GM21367 (cell line): ENCODE measurements at regions not wholly inside any gene's neighbourhood (a gene's known extent, or its start where the extent isn't known, plus 50 kb on each side); places are given as distances from the start of the nearest gene placed in this dataset.

Experiments used
- ATAC-seq: cut with Tn5 transposase; IDR thresholded peaks from one replicate; pipeline ENCODE4 v1.9.1; 2021; ENCODE audit not compliant: unreplicated experiment

DNA sequence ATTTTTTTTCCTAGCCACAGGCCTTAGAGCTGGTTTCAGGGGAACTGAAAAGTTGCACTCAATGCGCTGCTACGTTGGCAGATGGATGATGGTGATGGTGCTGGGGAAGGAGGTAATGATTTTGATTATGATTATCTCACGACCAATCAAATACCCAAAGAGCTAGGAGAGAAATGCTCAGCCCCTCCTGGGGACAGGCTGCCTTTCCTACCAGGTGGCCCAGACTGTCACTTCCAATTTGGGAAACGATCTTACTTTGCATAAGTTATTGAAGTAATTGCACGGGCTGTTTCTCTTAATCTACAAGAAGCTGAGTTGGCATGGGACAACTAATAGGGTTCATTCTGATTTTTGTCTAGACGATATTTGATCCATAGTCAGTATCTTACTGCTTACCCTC, 379.7 kb upstream of the EEF2KMT start:
- ATAC-seq: no peak

DNA sequence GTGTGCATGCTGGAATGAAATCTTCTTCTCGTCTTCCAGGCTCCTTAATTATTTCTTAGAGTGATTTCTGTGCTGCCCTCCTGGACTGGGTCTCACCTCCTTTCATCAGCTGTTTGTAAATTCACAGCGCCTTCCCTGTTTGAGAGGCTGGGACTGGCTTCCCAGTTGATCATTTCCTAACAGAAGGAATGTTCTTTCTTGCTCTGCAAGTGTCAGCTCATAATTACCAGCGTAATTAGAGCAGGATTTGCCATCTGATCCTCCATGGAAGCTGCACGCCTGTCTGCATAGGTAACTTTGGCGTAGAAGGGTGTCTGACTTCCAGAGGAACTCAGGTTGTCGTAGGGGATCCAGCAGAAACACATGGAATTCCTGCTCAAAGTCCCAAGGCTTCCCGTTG, 375.0 kb upstream of the EEF2KMT start:
- ATAC-seq: no peak

- no peak for ATAC-seq
Observed at GRCh38 chr16:5468488-5468887, 370.9 kb upstream of the EEF2KMT start.

DNA sequence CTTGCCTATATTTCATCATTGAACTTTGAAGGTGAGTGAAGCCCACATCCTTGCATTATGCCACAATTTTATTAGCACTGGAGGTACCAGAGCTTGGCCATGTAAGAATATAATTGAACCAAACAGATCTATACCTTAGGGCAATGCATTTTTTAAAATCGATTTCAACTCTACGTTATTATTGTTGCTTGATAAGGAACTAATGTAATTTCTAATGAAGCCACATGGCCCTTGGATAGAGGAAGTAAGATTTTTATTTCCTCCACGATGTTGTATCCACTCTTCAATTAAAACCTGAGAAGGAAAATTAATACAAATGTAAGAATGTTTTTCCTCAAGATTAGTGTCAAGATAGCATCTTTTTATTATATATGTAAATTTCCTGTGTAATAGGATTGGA, 370.0 kb upstream of the EEF2KMT start:
- no peak for ATAC-seq

- ATAC-seq: no peak
Observed at GRCh38 chr16:5466551-5466950, 369.0 kb upstream of the EEF2KMT start.

DNA sequence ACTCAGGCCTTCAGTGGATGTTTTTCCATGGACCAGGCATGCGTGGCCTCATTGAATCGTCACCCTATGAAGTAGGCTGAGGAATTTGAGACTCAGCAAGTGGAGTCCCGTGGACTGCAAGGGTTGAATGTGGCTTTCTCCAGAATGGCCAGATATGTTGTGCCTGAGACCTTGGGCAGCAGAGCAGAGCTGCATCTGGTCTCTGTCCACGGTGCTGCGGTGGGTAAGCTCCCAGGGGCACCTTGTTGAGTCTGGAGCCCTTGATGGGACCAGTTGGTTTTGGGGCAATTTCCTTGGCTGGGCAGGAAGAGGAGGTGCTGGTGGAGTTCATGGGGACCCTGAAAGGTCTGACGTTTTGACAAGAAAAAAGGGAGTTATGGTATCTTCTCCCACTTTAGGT, 368.1 kb upstream of the EEF2KMT start:
- no peak for ATAC-seq

DNA sequence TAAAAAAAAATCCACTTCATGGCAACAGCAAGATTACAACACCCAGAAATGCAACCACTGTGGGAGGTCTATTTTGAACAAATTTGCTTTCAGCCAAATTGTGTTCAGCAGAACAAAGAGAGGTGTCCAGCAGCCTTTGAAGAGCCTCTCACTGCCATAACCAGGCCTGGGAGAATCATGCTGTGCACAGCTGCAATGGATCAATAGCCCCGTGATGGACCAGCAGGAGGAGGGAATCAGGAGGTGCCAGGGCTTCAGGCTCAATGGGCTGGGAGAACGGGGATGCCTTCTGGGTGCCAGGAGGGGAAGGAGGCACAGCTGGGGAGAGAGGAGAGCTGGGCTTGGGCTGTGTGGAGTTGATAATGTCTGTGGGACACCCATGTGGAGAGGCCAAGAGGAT, 366.2 kb upstream of the EEF2KMT start:
- ATAC-seq: no peak

DNA sequence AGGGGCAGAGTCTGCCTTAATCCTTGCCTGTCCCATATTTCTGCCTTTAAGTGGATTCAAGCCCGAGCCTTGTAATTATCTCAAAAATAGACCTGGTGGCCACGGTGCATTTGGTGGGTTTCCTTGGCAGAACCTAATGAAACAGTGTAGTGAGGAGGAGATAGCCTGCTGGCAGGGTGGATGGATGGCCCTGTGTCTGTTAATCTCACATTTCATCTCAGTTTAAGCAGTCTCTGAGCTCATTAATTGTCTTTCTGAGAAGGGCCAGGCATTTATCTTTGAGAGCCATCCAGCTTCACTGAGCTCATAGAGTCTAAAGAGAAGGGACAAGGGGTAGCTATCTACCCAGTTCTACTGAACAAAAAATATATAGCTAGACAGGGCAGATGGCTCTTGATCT, 364.0 kb upstream of the EEF2KMT start:
- no peak for ATAC-seq

DNA sequence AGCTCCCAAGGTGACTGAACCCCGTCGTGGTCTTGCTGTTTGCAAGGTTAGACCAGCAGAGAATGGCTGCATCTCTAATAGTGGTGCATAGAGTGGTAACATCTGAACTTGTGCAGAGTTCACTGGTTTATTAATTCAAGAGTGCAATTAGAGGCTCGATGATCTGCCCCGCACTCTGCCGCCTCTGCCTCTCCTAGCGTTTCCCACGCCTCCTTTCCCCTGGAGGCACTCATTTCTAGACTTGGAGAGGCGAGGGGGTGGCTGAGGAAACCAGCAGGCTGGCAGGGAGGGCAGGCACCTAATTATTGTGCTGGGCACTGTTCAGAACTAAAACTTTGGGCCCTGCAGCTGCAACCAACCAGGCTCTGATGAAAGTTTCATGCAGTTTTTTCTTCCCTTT, 363.5 kb upstream of the EEF2KMT start:
- ATAC-seq: no peak

- no peak for ATAC-seq
Observed at GRCh38 chr16:5460701-5461100, 363.1 kb upstream of the EEF2KMT start.

- no peak for ATAC-seq
Observed at GRCh38 chr16:5459863-5460262, 362.3 kb upstream of the EEF2KMT start.

DNA sequence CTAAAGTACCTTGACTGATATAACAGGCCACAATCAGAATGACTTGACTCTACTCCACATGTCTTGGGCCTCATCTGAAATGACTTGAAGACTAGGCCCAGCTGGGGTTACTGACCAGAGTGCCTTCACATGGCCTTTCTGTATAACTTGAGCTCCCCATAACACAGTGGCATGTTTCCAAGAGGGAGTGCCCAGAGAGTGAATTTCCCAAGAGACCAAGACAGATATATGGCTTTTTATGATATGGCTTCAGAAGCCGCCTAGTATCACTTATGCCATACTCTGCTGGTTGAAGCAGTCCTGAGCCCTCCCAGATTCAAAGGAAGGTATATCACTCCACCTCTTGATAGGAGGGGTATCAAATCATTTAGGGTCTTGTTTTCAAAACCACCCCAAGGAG, 357.5 kb upstream of the EEF2KMT start:
- no peak for ATAC-seq

GRCh38 chr16:5454349-5454748, 356.8 kb upstream of the EEF2KMT start:
- ATAC-seq: no peak

DNA sequence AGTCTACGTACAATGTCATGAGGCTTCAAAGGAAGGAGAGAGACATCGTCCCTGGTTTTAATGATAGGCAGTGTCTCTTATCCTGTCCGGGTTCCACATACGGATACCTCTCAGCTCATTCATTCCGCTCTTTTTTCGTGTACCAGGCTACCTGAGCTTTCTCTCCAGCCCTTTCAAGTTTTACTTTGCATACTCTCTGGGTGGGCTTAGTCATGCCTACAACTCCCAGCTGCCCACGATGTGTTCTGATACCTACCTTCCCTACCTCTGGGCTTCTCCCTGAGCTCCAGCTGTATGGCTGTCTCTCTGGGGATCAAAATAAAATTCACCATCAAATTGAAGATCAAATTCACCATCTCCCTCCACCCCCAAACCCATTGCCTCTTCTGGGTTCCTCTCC, 354.0 kb upstream of the EEF2KMT start:
- no peak for ATAC-seq

GRCh38 chr16:5450409-5451104, 353.0 kb upstream of the EEF2KMT start:
- ATAC-seq: no peak

DNA sequence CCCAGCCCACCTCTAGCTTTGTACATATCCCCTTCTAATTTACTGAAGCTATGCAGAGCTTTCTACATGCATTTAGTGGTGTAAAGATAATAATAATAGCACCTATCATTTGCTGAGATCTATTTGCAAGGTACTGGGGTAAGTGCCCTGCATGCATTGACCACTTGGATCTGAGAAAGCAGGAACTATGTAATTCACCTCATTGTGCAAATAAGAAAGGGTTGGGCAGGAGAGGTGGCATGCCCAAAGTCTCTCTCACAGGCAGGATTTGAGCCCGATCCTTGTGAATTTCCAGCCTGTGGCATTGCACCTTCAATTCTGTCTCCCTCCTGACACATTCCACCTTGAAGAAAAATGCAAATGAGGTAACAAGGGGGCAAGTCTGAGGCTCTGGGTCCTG, 352.3 kb upstream of the EEF2KMT start:
- ATAC-seq: no peak

GRCh38 chr16:5448798-5449197, 351.2 kb upstream of the EEF2KMT start:
- ATAC-seq: no peak

DNA sequence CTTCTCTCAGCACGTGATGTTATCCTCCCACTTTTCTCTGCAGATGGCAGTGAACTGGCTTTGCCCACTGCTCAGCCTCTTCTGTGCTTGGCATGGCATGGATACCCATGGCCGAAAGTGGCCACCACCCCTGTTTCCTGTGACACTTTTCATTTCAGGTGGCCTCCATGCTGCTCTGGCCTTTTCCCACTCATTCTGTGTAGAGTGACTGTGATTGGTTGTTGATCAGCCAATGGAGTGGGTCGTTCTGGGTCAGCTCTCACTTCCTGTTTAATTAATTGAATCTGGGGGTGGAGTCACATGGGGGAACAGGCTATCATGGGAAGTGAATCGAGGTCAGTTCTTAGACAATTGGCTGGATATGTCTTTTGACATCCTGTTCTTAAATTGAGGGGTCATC, 350.1 kb upstream of the EEF2KMT start:
- ATAC-seq: no peak

GRCh38 chr16:5446623-5447240, 349.1 kb upstream of the EEF2KMT start:
- no peak for ATAC-seq

GRCh38 chr16:5444189-5444588, 346.6 kb upstream of the EEF2KMT start:
- ATAC-seq: no peak

DNA sequence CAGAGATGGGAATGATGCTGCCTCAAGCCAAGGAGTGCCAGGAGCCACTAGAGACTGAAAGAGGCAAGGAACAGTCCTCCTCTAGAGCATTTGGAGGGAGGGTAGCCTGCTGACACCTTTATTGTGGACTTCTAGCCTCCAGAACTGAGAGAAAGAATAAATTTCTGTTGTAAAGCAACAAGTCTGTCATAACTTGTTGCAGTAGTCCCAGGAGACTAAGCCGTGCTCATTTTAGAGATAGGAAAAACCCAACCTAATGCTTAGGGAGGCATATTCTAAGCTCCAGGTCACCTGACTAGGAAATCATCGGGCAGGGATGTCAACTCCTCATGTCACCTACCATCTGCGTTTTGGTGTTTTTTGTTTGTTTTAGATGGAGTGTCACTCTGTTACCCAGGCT, 345.4 kb upstream of the EEF2KMT start:
- no peak for ATAC-seq

DNA sequence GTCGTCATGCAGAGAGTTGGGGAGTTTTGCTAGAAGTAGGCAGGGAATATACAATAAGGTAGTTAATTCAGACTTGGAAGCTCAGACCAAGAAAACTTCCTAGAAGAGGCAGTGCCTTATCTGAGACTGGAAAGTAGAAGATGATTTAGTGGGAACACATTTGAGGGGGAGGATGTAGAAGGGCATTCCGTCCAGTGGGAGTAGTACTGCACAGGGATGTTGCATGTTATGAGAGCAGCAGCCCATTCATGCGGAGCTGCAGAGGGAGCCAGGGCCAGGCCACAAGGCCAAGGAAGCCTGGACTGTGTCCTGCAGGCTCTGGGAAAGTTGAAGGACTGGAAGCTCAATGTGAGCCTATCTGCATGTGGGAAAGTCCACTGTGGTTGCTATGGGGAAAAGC, 344.5 kb upstream of the EEF2KMT start:
- ATAC-seq: no peak

DNA sequence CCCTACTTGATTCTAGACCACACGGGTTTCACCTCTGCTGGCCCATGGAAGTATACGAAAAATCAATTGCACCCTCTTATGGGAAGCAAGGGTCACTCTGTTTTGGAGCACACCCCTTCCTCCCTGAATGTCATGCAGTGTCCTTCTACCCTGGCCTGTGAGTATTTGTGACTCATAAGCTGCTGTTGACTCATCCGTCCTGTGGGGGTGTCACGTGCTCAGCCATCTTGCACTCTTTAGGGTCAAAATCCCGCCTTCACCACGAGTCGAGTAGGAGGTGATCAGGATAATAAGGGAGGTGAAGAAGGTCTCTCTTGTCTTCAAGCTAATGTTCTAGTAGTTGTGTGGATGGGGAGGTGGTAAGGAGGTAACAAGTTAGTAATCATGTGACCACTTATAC, 341.0 kb upstream of the EEF2KMT start:
- ATAC-seq: no peak
